Liver (tissue), 8 donors: ENCODE measurements at regions not wholly inside any gene's neighbourhood (a gene's known extent, or its start where the extent isn't known, plus 50 kb on each side); places are given as distances from the start of the nearest gene placed in this dataset.

Experiments used
- DNase-seq: peaks from one replicate; pipeline ENCODE4 v3.0.0-alpha.2; 2017; ENCODE audit warnings: low spot score
- H3K27ac ChIP-seq, 2 donors: one replicate each; pipeline ENCODE4 v1.7.0; 2013; ENCODE audit warnings: inconsistent platforms in 2 of 2, low read length in 2 of 2, control low read depth in 1 of 2, low read depth in 1 of 2, mild to moderate bottlenecking in 1 of 2
- H3K27me3 ChIP-seq, 4 donors: one replicate each; pipeline versions ENCODE4 v1.6.1 to v1.7.0; 2013; ENCODE audit warnings: low read length in 3 of 4, inconsistent platforms in 1 of 4, mild to moderate bottlenecking in 1 of 4, moderate library complexity in 1 of 4; ENCODE audit not compliant: control insufficient read depth in 4 of 4, insufficient read depth in 4 of 4
- H3K36me3 ChIP-seq, 4 donors: one replicate each; pipeline versions ENCODE4 v1.6.1 to v1.7.0; 2013; ENCODE audit warnings: low read length in 3 of 4, mild to moderate bottlenecking in 3 of 4, low read depth in 1 of 4, moderate library complexity in 1 of 4; ENCODE audit not compliant: control insufficient read depth in 4 of 4, insufficient read depth in 3 of 4
- H3K4me1 ChIP-seq, 4 donors: one replicate each; pipeline versions ENCODE4 v1.6.1 to v1.7.0; 2013; ENCODE audit warnings: low read length in 3 of 4, mild to moderate bottlenecking in 3 of 4, moderate library complexity in 1 of 4; ENCODE audit not compliant: control insufficient read depth in 4 of 4, insufficient read depth in 4 of 4
- H3K4me3 ChIP-seq, 3 donors: one replicate each; pipeline versions ENCODE4 v1.6.1 to v1.7.0; 2013; ENCODE audit warnings: low read length in 3 of 3, control low read depth in 1 of 3, low read depth in 1 of 3, mild to moderate bottlenecking in 1 of 3
- H3K9ac ChIP-seq, 2 donors: one replicate each; pipeline ENCODE4 v1.7.0; 2013; ENCODE audit warnings: low read length in 2 of 2, mild to moderate bottlenecking in 2 of 2, moderate library complexity in 2 of 2, control low read depth in 1 of 2, low read depth in 1 of 2
- H3K9me3 ChIP-seq, 4 donors: one replicate each; pipeline versions ENCODE4 v1.6.1 to v1.7.0; 2013; ENCODE audit warnings: low read length in 3 of 4; ENCODE audit not compliant: control insufficient read depth in 4 of 4
- ATF3 ChIP-seq: IDR thresholded peaks from 2 replicates; pipeline ENCODE4 v1.6.1; 2016; ENCODE audit warnings: antibody characterized with exemption
- CTCF ChIP-seq: fragments of 150-350 bp; IDR thresholded peaks from 2 replicates; pipeline ENCODE4 v1.5.1; 2017; ENCODE audit warnings: improper control_type of control experiment, low read depth, low read length; ENCODE audit not compliant: missing input control
- EGR1 ChIP-seq, 2 donors: IDR thresholded peaks; 2 replicates each; pipeline ENCODE4 v1.6.1; 2016 to 2018; ENCODE audit warnings: antibody characterized with exemption in 2 of 2, low read depth in 2 of 2
- FOXA1 ChIP-seq: IDR thresholded peaks from 2 replicates; pipeline ENCODE4 v1.6.1; 2016; ENCODE audit warnings: antibody characterized with exemption
- FOXA2 ChIP-seq: IDR thresholded peaks from 2 replicates; pipeline ENCODE4 v1.6.1; 2016; ENCODE audit warnings: antibody characterized with exemption
- GABPA ChIP-seq, 2 donors: IDR thresholded peaks in 1 of 2; conservative IDR thresholded peaks in 1 of 2; 2 replicates each; pipeline ENCODE4 v1.6.1; 2016; ENCODE audit warnings: antibody characterized with exemption in 2 of 2, mild to moderate bottlenecking in 1 of 2, moderate library complexity in 1 of 2
- HNF4A ChIP-seq, 2 donors: conservative IDR thresholded peaks; 2 replicates each; pipeline ENCODE4 v1.6.1; 2016; ENCODE audit warnings: antibody characterized with exemption in 2 of 2, mild to moderate bottlenecking in 2 of 2
- HNF4G ChIP-seq: IDR thresholded peaks from 2 replicates; pipeline ENCODE4 v1.6.1; 2016; ENCODE audit warnings: antibody characterized with exemption
- JUND ChIP-seq, 2 donors: IDR thresholded peaks; 2 replicates each; pipeline ENCODE4 v1.6.1; 2016; ENCODE audit warnings: antibody characterized with exemption in 2 of 2
- MAX ChIP-seq: IDR thresholded peaks from 2 replicates; pipeline ENCODE4 v1.6.1; 2016; ENCODE audit warnings: antibody characterized with exemption
- NR2F2 ChIP-seq: IDR thresholded peaks from 2 replicates; pipeline ENCODE4 v1.6.1; 2016; ENCODE audit warnings: antibody characterized with exemption
- RAD21 ChIP-seq, 2 donors: IDR thresholded peaks; 2 replicates each; pipeline ENCODE4 v1.6.1; 2016; ENCODE audit warnings: antibody characterized with exemption in 2 of 2, mild to moderate bottlenecking in 2 of 2
- REST ChIP-seq: IDR thresholded peaks from 2 replicates; pipeline ENCODE4 v1.6.1; 2016; ENCODE audit warnings: antibody characterized with exemption, mild to moderate bottlenecking
- RXRA ChIP-seq, 2 donors: IDR thresholded peaks; 2 replicates each; pipeline ENCODE4 v1.6.1; 2017 to 2018; ENCODE audit warnings: antibody characterized with exemption in 2 of 2, mild to moderate bottlenecking in 1 of 2
- SP1 ChIP-seq: IDR thresholded peaks from 2 replicates; pipeline ENCODE4 v1.6.1; 2018; ENCODE audit warnings: antibody characterized with exemption, mild to moderate bottlenecking
- TAF1 ChIP-seq: conservative IDR thresholded peaks from 2 replicates; pipeline ENCODE4 v1.6.1; 2016; ENCODE audit warnings: antibody characterized with exemption, mild to moderate bottlenecking
- YY1 ChIP-seq: IDR thresholded peaks from 2 replicates; pipeline ENCODE4 v1.6.1; 2016; ENCODE audit warnings: antibody characterized with exemption, mild to moderate bottlenecking
- ZBTB33 ChIP-seq: IDR thresholded peaks from 2 replicates; pipeline ENCODE4 v1.6.1; 2016; ENCODE audit warnings: antibody characterized with exemption
- WGBS: extraction: QIAGEN DNeasy Blood & Tissue Kit; methylation state at CpG from one replicate; pipeline ENCODE4 v1.1.7; 2013; 5-methylcytosine and 5-hydroxymethylcytosine counted together
- donor health status: healthy.
- donor health status: healthy.
- donor health status: healthy.
- donor health status: healthy.
- donor health status: healthy.

GRCh38 chr2:66344087-66344663 is 90.8 kb upstream of the MEIS1 start:
- WGBS, result 87% methylated on average over 1 of the region's 1 CpG
- Histone ChIP-seq H3K27ac (no peak overlapping the region), H3K36me3 (no peaks in the 10 kb centered on the region), H3K9ac (no peak overlapping the region), H3K4me3 (no peak overlapping the region), H3K27me3 (peaks cover 0 to 6% (median 0%) of the 10 kb centered on the region in 4 donors), H3K9me3 (peaks cover 0 to 2% (median under 1%) of the 10 kb centered on the region in 4 donors), H3K4me1 (no peaks in the 10 kb centered on the region)
- TF ChIP-seq NR2F2, result no peak
- TF ChIP-seq RAD21 (IDR thresholded peaks at IDR 0.05), result no peak
- no peak for TF ChIP-seq HNF4A (conservative IDR thresholded peaks at IDR 0.05)
- no peak for TF ChIP-seq GABPA (IDR thresholded peaks at IDR 0.05 in 1 of 2, conservative IDR thresholded peaks at IDR 0.05 in 1 of 2)
- no peak for TF ChIP-seq EGR1 (IDR thresholded peaks at IDR 0.05; ENCODE audit: low read depth in 2 of 2)
- no peak for TF ChIP-seq SP1
- no peak for TF ChIP-seq CTCF
- no peak for TF ChIP-seq RXRA (IDR thresholded peaks at IDR 0.05)
- TF ChIP-seq ATF3, result no peak
- TF ChIP-seq TAF1, result no peak
- TF ChIP-seq JUND (IDR thresholded peaks at IDR 0.05), result no peak
- no peak for TF ChIP-seq YY1
- TF ChIP-seq REST, result no peak
- TF ChIP-seq HNF4G, result no peak
- TF ChIP-seq FOXA1, result no peak
- no peak for TF ChIP-seq ZBTB33
- TF ChIP-seq FOXA2, result no peak
- no peak for TF ChIP-seq MAX
- no peak for DNase-seq
